Keratinocyte (primary cell): ENCODE measurements at regions not wholly inside any gene's neighbourhood (a gene's known extent, or its start where the extent isn't known, plus 50 kb on each side); places are given as distances from the start of the nearest gene placed in this dataset.

Source experiments
- DNase-seq: peaks from one replicate; pipeline ENCODE4 v3.0.0-alpha.2; 2011; ENCODE audit warnings: low read depth, missing footprints, low spot score
- FAIRE-seq: peaks from 2 replicates; lab custom pipeline; 2011; peaks lifted over from hg19 to GRCh38; lab: Jason Lieb, UNC
- H2AFZ ChIP-seq: 2 replicates; pipeline ENCODE4 v1.6.0; 2012; ENCODE audit warnings: low read length, control low read depth, inconsistent platforms; ENCODE audit not compliant: control insufficient read depth
- H3K27ac ChIP-seq: 2 replicates; pipeline ENCODE4 v1.5.1; 2011; ENCODE audit warnings: low read length; ENCODE audit not compliant: control insufficient read depth, insufficient read depth
- H3K27me3 ChIP-seq: 3 replicates; pipeline ENCODE4 v1.6.0; 2011; ENCODE audit warnings: low read length; ENCODE audit not compliant: control insufficient read depth, insufficient read depth; ENCODE audit errors: extremely low read depth
- H3K36me3 ChIP-seq, 2 experiments: 2 replicates in 1 of 2; 3 replicates in 1 of 2; pipeline ENCODE4 v1.5.1; 2011; ENCODE audit warnings: low read length in 2 of 2, mild to moderate bottlenecking in 1 of 2; ENCODE audit not compliant: control insufficient read depth in 2 of 2, insufficient read depth in 2 of 2; ENCODE audit errors: extremely low read depth in 1 of 2
- H3K4me1 ChIP-seq: 3 replicates; pipeline ENCODE4 v1.5.1; 2011; ENCODE audit warnings: low read length; ENCODE audit not compliant: control insufficient read depth, insufficient read depth; ENCODE audit errors: extremely low read depth
- H3K4me2 ChIP-seq: 3 replicates; pipeline ENCODE4 v1.6.0; 2011; ENCODE audit warnings: low read depth, low read length; ENCODE audit not compliant: control insufficient read depth, insufficient read depth; ENCODE audit errors: extremely low read depth
- H3K4me3 ChIP-seq, 3 experiments: fragments of 200-600 bp in 1 of 3; sonication (generic) in 1 of 3; 2 replicates in 2 of 3; 3 replicates in 1 of 3; pipeline ENCODE4 v1.5.1; 2011 to 2016; ENCODE audit warnings: low read length in 3 of 3, mild to moderate bottlenecking in 3 of 3, control low read depth in 2 of 3, inconsistent platforms in 1 of 3, low read depth in 1 of 3, mixed read lengths in 1 of 3, mixed run types in 1 of 3, moderate library complexity in 1 of 3; ENCODE audit not compliant: control insufficient read depth in 2 of 3, insufficient read depth in 2 of 3; ENCODE audit errors: extremely low read depth in 1 of 3
- H3K79me2 ChIP-seq: 2 replicates; pipeline ENCODE4 v1.6.0; 2012; ENCODE audit warnings: low read length; ENCODE audit not compliant: control insufficient read depth, insufficient read depth
- H3K9ac ChIP-seq: 3 replicates; pipeline ENCODE4 v1.6.0; 2011; ENCODE audit warnings: low read length; ENCODE audit not compliant: control insufficient read depth, insufficient read depth; ENCODE audit errors: extremely low read depth
- H3K9me1 ChIP-seq: 3 replicates; pipeline ENCODE4 v1.6.0; 2011; ENCODE audit warnings: low read length; ENCODE audit not compliant: control insufficient read depth, insufficient read depth; ENCODE audit errors: extremely low read depth
- H3K9me3 ChIP-seq: 2 replicates; pipeline ENCODE4 v1.5.1; 2012; ENCODE audit warnings: low read depth, low read length; ENCODE audit not compliant: control insufficient read depth
- H4K20me1 ChIP-seq: 3 replicates; pipeline ENCODE4 v1.6.0; 2011; ENCODE audit warnings: low read length; ENCODE audit not compliant: control insufficient read depth, insufficient read depth; ENCODE audit errors: extremely low read depth
- CTCF ChIP-seq, 3 experiments: IDR thresholded peaks in 1 of 3; conservative IDR thresholded peaks in 1 of 3; optimal IDR thresholded peaks in 1 of 3; 2 replicates in 2 of 3; 3 replicates in 1 of 3; pipeline versions ENCODE3 to v1.5.1; 2011; ENCODE audit warnings: low read length in 3 of 3, mild to moderate bottlenecking in 3 of 3, moderate library complexity in 2 of 3, control low read depth in 1 of 3, inconsistent platforms in 1 of 3; ENCODE audit not compliant: insufficient read depth in 2 of 3; ENCODE audit errors: extremely low read depth in 1 of 3
- EZH2 ChIP-seq: IDR thresholded peaks from one replicate; pipeline ENCODE4 v1.6.1; 2012; ENCODE audit warnings: inconsistent platforms, mild to moderate bottlenecking, low read length, moderate library complexity
- dilution Hi-C: fragments of 300-500 bp; cut with MboI; formaldehyde crosslinking; loops from one replicate; pipeline ENCODE4 v1.7.0; 2020; ENCODE audit warnings: low sequenced_read_pairs; ENCODE audit not compliant: extremely low pct_ligation_motif_present

- H3K79me2 ChIP-seq = no peaks in the 10 kb centered on the region
- H3K9me3 ChIP-seq = no peaks in the 10 kb centered on the region
- no peak overlapping the region for H3K9ac ChIP-seq
- H3K4me2 ChIP-seq = no peak overlapping the region
- DNase-seq (no peak), FAIRE-seq (no peak)
- H3K36me3 ChIP-seq = no peaks in the 10 kb centered on the region
- no peaks in the 10 kb centered on the region for H3K4me1 ChIP-seq
- dilution Hi-C loops = no loop called here
- H4K20me1 ChIP-seq = no peaks in the 10 kb centered on the region
- no peak for TF ChIP-seq CTCF (optimal IDR thresholded peaks at IDR 0.05 in 1 of 3, IDR thresholded peaks at IDR 0.05 in 1 of 3, conservative IDR thresholded peaks at IDR 0.05 in 1 of 3; ENCODE audit: extremely low read depth in 1 of 3, insufficient read depth in 2 of 3, low read length in 3 of 3)
- no peak for TF ChIP-seq EZH2
- H2AFZ ChIP-seq = no peak overlapping the region
- H3K27me3 ChIP-seq = no peaks in the 10 kb centered on the region
- no peaks in the 10 kb centered on the region for H3K9me1 ChIP-seq
- no peak overlapping the region for H3K4me3 ChIP-seq
- H3K27ac ChIP-seq = no peak overlapping the region
Measured at GRCh38 chr2:15784886-15785801, 155.2 kb upstream of the MYCN start.

- FAIRE-seq = no peak
- H3K4me1 ChIP-seq = no peaks in the 10 kb centered on the region
- DNase-seq = no peak
Measured at GRCh38 chr2:15786003-15786654, 154.2 kb upstream of the MYCN start.

More at GRCh38 chr2:15786003-15786654, 154.2 kb upstream of the MYCN start:
- Histone ChIP-seq H3K27ac (no peak overlapping the region), H3K4me2 (no peak overlapping the region), H3K9ac (no peak overlapping the region), H3K36me3 (no peaks in the 10 kb centered on the region), H3K79me2 (no peaks in the 10 kb centered on the region), H3K9me1 (no peaks in the 10 kb centered on the region), H3K9me3 (no peaks in the 10 kb centered on the region), H2AFZ (no peak overlapping the region), H3K4me3 (no peak overlapping the region), H4K20me1 (no peaks in the 10 kb centered on the region), H3K27me3 (no peaks in the 10 kb centered on the region)
- TF ChIP-seq EZH2 (no peak), CTCF (optimal IDR thresholded peaks at IDR 0.05 in 1 of 3, IDR thresholded peaks at IDR 0.05 in 1 of 3, conservative IDR thresholded peaks at IDR 0.05 in 1 of 3; ENCODE audit: extremely low read depth in 1 of 3, insufficient read depth in 2 of 3, low read length in 3 of 3) (no peak)
- dilution Hi-C loops = no loop called here
